ENCODE measurements at regions not wholly inside any gene's neighbourhood (a gene's known extent, or its start where the extent isn't known, plus 50 kb on each side); places are given as distances from the start of the nearest gene placed in this dataset.

GRCh38 chr4:133046156-133046555 lies 102.9 kb upstream of the PCDH10 start:
- TF ChIP-seq CTCF (IDR thresholded peaks at IDR 0.05; ENCODE audit: low read depth, low read length, missing input control) = no peak
- TF ChIP-seq REST (IDR thresholded peaks at IDR 0.05) = no peak
- no peak for TF ChIP-seq ATF3 (IDR thresholded peaks at IDR 0.05)
- TF ChIP-seq RAD21 (IDR thresholded peaks at IDR 0.05) = no peak
- TF ChIP-seq GABPA (IDR thresholded peaks at IDR 0.05 in 1 of 2, conservative IDR thresholded peaks at IDR 0.05 in 1 of 2) = no peak

Measured in liver (tissue), 3 donors.